ENCODE measurements at regions not wholly inside any gene's neighbourhood (a gene's known extent, or its start where the extent isn't known, plus 50 kb on each side); places are given as distances from the start of the nearest gene placed in this dataset.

GRCh38 chr13:85379433-85379832 lies 419.8 kb downstream of the SLITRK6 start:
- TF ChIP-seq POLR2AphosphoS5 (IDR thresholded peaks at IDR 0.05) (no peak), CTCF (IDR thresholded peaks at IDR 0.05) (no peak), POLR2A (IDR thresholded peaks at IDR 0.05) (no peak)
